ENCODE measurements at regions not wholly inside any gene's neighbourhood (a gene's known extent, or its start where the extent isn't known, plus 50 kb on each side); places are given as distances from the start of the nearest gene placed in this dataset.

GRCh38 chr4:56086561-56086960 lies 137.8 kb downstream of the CEP135 start:
- H3K27ac ChIP-seq (ENCODE audit: low read depth, low read length, poor library complexity, severe bottlenecking): no peak overlapping the region
- BruUV-seq (replicated peaks): no TSS peak
- H3K27me3 ChIP-seq (replicated peaks; ENCODE audit: insufficient read depth, low read depth, low read length, poor library complexity): no peaks in the 10 kb centered on the region
- no peaks in the 10 kb centered on the region for H3K36me3 ChIP-seq (ENCODE audit: insufficient read depth, low read length, poor library complexity, severe bottlenecking)
- no peak for TF ChIP-seq CTCF (conservative IDR thresholded peaks at IDR 0.05; ENCODE audit: low read depth, low read length)
- TF ChIP-seq EZH2 (IDR thresholded peaks at IDR 0.05; ENCODE audit: borderline replicate concordance, low read depth, low read length, poor library complexity, severe bottlenecking): no peak
- intact Hi-C loops (cut with micrococcal nuclease; ENCODE audit: unreplicated experiment): no loop called here
- no peak for DNase-seq (ENCODE audit: low spot score)
- POLR2A ChIA-PET (ENCODE audit: low non-redundant PET): no interaction called here
- CTCF ChIA-PET: no interaction called here
- no peaks in the 10 kb centered on the region for H3K9me3 ChIP-seq (ENCODE audit: low read depth, low read length, poor library complexity, severe bottlenecking)
- H3K4me3 ChIP-seq (ENCODE audit: low read depth, low read length, poor library complexity, severe bottlenecking): no peak overlapping the region
- no peaks in the 10 kb centered on the region for H3K4me1 ChIP-seq (ENCODE audit: insufficient read depth, low read length, poor library complexity, severe bottlenecking)

GRCh38 chr4:56086073-56086541 lies 137.4 kb downstream of the CEP135 start:
- Histone ChIP-seq H3K9me3 (ENCODE audit: low read depth, low read length, poor library complexity, severe bottlenecking) (no peaks in the 10 kb centered on the region), H3K4me3 (ENCODE audit: low read depth, low read length, poor library complexity, severe bottlenecking) (no peak overlapping the region), H3K27me3 (replicated peaks; ENCODE audit: insufficient read depth, low read depth, low read length, poor library complexity) (no peaks in the 10 kb centered on the region), H3K27ac (ENCODE audit: low read depth, low read length, poor library complexity, severe bottlenecking) (no peak overlapping the region), H3K4me1 (ENCODE audit: insufficient read depth, low read length, poor library complexity, severe bottlenecking) (no peaks in the 10 kb centered on the region), H3K36me3 (ENCODE audit: insufficient read depth, low read length, poor library complexity, severe bottlenecking) (no peaks in the 10 kb centered on the region)
- intact Hi-C loops (cut with micrococcal nuclease; ENCODE audit: unreplicated experiment): no loop called here
- peak; percentile 15 for DNase-seq (ENCODE audit: low spot score)
- POLR2A ChIA-PET (ENCODE audit: low non-redundant PET): no interaction called here
- BruUV-seq (replicated peaks): no TSS peak
- CTCF ChIA-PET: no interaction called here
- TF ChIP-seq EZH2 (IDR thresholded peaks at IDR 0.05; ENCODE audit: borderline replicate concordance, low read depth, low read length, poor library complexity, severe bottlenecking) (no peak), CTCF (conservative IDR thresholded peaks at IDR 0.05; ENCODE audit: low read depth, low read length) (no peak)

GRCh38 chr4:56085275-56085674 lies 136.5 kb downstream of the CEP135 start:
- POLR2A ChIA-PET (ENCODE audit: low non-redundant PET): no interaction called here
- no peak overlapping the region for H3K27ac ChIP-seq (ENCODE audit: low read depth, low read length, poor library complexity, severe bottlenecking)
- H3K36me3 ChIP-seq (ENCODE audit: insufficient read depth, low read length, poor library complexity, severe bottlenecking): no peaks in the 10 kb centered on the region
- BruUV-seq (replicated peaks): no TSS peak
- intact Hi-C loops (cut with micrococcal nuclease; ENCODE audit: unreplicated experiment): no loop called here
- H3K4me3 ChIP-seq (ENCODE audit: low read depth, low read length, poor library complexity, severe bottlenecking): no peak overlapping the region
- no peaks in the 10 kb centered on the region for H3K4me1 ChIP-seq (ENCODE audit: insufficient read depth, low read length, poor library complexity, severe bottlenecking)
- CTCF ChIA-PET: no interaction called here
- no peaks in the 10 kb centered on the region for H3K9me3 ChIP-seq (ENCODE audit: low read depth, low read length, poor library complexity, severe bottlenecking)
- H3K27me3 ChIP-seq (replicated peaks; ENCODE audit: insufficient read depth, low read depth, low read length, poor library complexity): no peaks in the 10 kb centered on the region
- TF ChIP-seq CTCF (conservative IDR thresholded peaks at IDR 0.05; ENCODE audit: low read depth, low read length) (no peak), EZH2 (IDR thresholded peaks at IDR 0.05; ENCODE audit: borderline replicate concordance, low read depth, low read length, poor library complexity, severe bottlenecking) (no peak)
- no peak for DNase-seq (ENCODE audit: low spot score)
